ENCODE measurements at regions not wholly inside any gene's neighbourhood (a gene's known extent, or its start where the extent isn't known, plus 50 kb on each side); places are given as distances from the start of the nearest gene placed in this dataset.

- TF ChIP-seq POLR2AphosphoS5 (IDR thresholded peaks at IDR 0.05) (no peak), POLR2A (IDR thresholded peaks at IDR 0.05) (no peak), CTCF (IDR thresholded peaks at IDR 0.05) (no peak)
These were observed 147.7 kb upstream of the TBL1X start for GRCh38 chrX:9317176-9317575.
